Glutamatergic neuron (in vitro differentiated cells): ENCODE measurements at regions not wholly inside any gene's neighbourhood (a gene's known extent, or its start where the extent isn't known, plus 50 kb on each side); places are given as distances from the start of the nearest gene placed in this dataset.

Experiments used
- DNase-seq: peaks from one replicate; pipeline ENCODE4 v3.0.0; 2022
- H3K27ac Mint-ChIP-seq: one replicate; pipeline ENCODE4 v1.8.0; 2020; ENCODE audit warnings: mild to moderate bottlenecking, mixed read lengths, inconsistent platforms; ENCODE audit not compliant: unreplicated experiment
- H3K27me3 Mint-ChIP-seq: one replicate; pipeline ENCODE4 v1.8.0; 2020; ENCODE audit warnings: mild to moderate bottlenecking, moderate library complexity, mixed read lengths, inconsistent platforms; ENCODE audit not compliant: unreplicated experiment
- H3K36me3 Mint-ChIP-seq: one replicate; pipeline ENCODE4 v1.8.0; 2020; ENCODE audit warnings: mild to moderate bottlenecking, mixed read lengths, inconsistent platforms; ENCODE audit not compliant: unreplicated experiment
- H3K4me1 Mint-ChIP-seq: one replicate; pipeline ENCODE4 v1.8.0; 2020; ENCODE audit warnings: mild to moderate bottlenecking, low read depth, mixed read lengths, inconsistent platforms; ENCODE audit not compliant: unreplicated experiment
- H3K4me3 Mint-ChIP-seq: one replicate; pipeline ENCODE4 v1.8.0; 2020; ENCODE audit warnings: mild to moderate bottlenecking, mixed read lengths, inconsistent platforms; ENCODE audit not compliant: unreplicated experiment
- H3K9me3 Mint-ChIP-seq: one replicate; pipeline ENCODE4 v1.8.0; 2020; ENCODE audit warnings: mild to moderate bottlenecking, moderate library complexity, mixed read lengths, inconsistent platforms; ENCODE audit not compliant: unreplicated experiment
- CTCF ChIP-seq: fragments of 200-600 bp; sonication (generic); IDR thresholded peaks from one replicate; pipeline ENCODE4 v1.5.0; 2021; ENCODE audit not compliant: partially characterized antibody, unreplicated experiment

GRCh38 chr1:115538579-115538978, 103.2 kb upstream of the VANGL1 start:
- H3K36me3 Mint-ChIP-seq: no peaks in the 10 kb centered on the region
- no peak for TF ChIP-seq CTCF
- H3K27ac Mint-ChIP-seq: no peak overlapping the region
- H3K4me1 Mint-ChIP-seq: no peaks in the 10 kb centered on the region
- H3K9me3 Mint-ChIP-seq: no peaks in the 10 kb centered on the region
- no peak overlapping the region for H3K4me3 Mint-ChIP-seq
- H3K27me3 Mint-ChIP-seq: peaks cover 4% of the 10 kb centered on the region
- DNase-seq: no peak

DNA sequence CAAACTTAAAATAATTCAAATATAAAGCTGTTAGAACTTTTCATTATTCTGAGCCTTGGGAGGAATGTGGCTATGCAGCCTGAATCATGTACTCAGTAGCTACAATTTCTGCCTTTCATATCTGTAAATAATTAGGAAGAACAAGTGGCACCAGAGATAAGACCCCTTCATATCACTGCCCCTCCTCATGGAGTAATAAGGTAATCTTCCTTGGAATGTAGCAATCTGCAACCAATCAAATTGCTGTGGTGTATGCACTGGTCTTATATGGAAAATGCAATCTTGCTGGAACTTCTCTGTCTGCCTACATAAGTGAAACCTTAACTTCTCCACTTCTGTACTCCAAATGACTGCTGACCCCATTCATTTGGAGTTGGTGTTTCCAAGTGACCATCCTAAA, 104.4 kb upstream of the VANGL1 start:
- H3K4me1 Mint-ChIP-seq: no peaks in the 10 kb centered on the region
- H3K9me3 Mint-ChIP-seq: no peaks in the 10 kb centered on the region
- no peaks in the 10 kb centered on the region for H3K36me3 Mint-ChIP-seq
- no peak overlapping the region for H3K4me3 Mint-ChIP-seq
- DNase-seq: no peak
- no peak for TF ChIP-seq CTCF
- H3K27me3 Mint-ChIP-seq: peaks cover 4% of the 10 kb centered on the region
- no peak overlapping the region for H3K27ac Mint-ChIP-seq

DNA sequence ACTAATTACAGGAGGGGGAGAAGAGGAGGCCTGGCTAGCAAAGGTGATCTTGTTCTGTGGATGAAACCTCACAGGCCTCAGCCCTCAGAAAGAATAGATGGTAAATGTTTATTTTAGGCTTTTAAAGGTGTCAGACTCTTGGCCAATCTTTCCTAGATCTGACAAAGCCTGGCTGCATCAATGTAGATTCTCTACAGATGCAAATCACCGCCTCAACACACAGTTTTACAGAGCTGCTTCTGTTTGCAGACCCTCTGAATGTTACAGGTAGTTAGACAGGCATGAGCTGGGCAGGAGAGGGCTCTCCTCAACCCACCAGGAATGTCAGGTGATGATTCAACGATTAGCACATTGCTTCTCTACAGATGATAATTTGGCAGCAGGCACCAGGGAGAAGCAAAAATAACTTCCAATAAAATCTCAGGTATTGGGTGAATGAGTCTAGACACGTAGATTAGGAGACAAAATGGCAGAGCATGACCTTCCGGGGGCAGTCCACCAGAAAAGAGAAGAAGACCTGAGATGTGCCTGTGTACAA, 105.4 kb upstream of the VANGL1 start:
- H3K9me3 Mint-ChIP-seq: no peaks in the 10 kb centered on the region
- DNase-seq: no peak
- H3K27me3 Mint-ChIP-seq: peaks cover 4% of the 10 kb centered on the region
- no peak for TF ChIP-seq CTCF
- no peaks in the 10 kb centered on the region for H3K4me1 Mint-ChIP-seq
- no peaks in the 10 kb centered on the region for H3K36me3 Mint-ChIP-seq
- no peak overlapping the region for H3K27ac Mint-ChIP-seq
- H3K4me3 Mint-ChIP-seq: no peak overlapping the region

DNA sequence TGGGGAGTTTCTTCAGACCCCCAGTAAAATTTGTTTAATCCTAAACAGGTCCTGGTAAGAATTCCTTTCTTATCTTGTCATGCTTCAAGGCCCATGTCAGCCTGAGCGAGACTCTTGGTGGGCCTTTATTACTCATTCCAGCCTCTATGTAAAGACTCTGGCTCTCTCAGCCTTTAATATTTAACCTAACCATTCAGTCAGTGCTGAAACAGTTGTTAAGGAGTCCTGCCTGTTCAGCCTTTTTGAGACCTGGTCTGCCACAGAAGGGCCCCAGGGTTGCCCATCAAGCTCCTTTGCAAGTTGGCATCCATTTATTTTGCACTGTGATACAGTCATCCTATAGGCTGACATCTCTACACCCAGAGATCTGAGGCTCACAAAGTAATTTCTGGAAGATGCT, 107.7 kb upstream of the VANGL1 start:
- TF ChIP-seq CTCF: no peak
- Mint-ChIP-seq H3K4me1 (no peaks in the 10 kb centered on the region), H3K27ac (no peak overlapping the region), H3K27me3 (peaks cover 2% of the 10 kb centered on the region), H3K36me3 (no peaks in the 10 kb centered on the region), H3K9me3 (no peaks in the 10 kb centered on the region), H3K4me3 (no peak overlapping the region)
- DNase-seq: no peak

GRCh38 chr1:115531631-115532264, 110.0 kb upstream of the VANGL1 start:
- Mint-ChIP-seq H3K36me3 (no peaks in the 10 kb centered on the region), H3K4me3 (no peak overlapping the region)

More at GRCh38 chr1:115531631-115532264, 110.0 kb upstream of the VANGL1 start:
- no peak for TF ChIP-seq CTCF
- Mint-ChIP-seq H3K27me3 (peaks cover 2% of the 10 kb centered on the region), H3K4me1 (no peaks in the 10 kb centered on the region), H3K9me3 (no peaks in the 10 kb centered on the region), H3K27ac (no peak overlapping the region)
- no peak for DNase-seq
